MCF 10A (cell line): ENCODE measurements at regions not wholly inside any gene's neighbourhood (a gene's known extent, or its start where the extent isn't known, plus 50 kb on each side); places are given as distances from the start of the nearest gene placed in this dataset.

ENCODE experiments used
- BruUV-seq: library from RNA; stranded (reverse); fragments of 400-500 nt; replicated peaks from 2 replicates; lab custom pipeline; 2021; lab: Mats Ljungman, UMichigan
- CTCF ChIA-PET: fragments of 300-600 bp; sonication (Branson Sonifier 250); formaldehyde crosslinking; extraction: SDS; loops from one replicate; lab custom pipeline; 2021; ENCODE audit warnings: antibody characterized with exemption, inconsistent platforms; lab: Yijun Ruan, JAX
- POLR2A ChIA-PET: fragments of 300-600, 350-650 bp; sonication (Branson Sonifier 250); formaldehyde crosslinking; extraction: SDS; loops from one replicate; lab custom pipeline; 2020; ENCODE audit warnings: antibody characterized with exemption, inconsistent platforms; lab: Yijun Ruan, JAX
- DNase-seq: peaks from one replicate; pipeline ENCODE4 v3.0.0-alpha.2; 2018; ENCODE audit not compliant: unreplicated experiment
- H3K27ac Mint-ChIP-seq: one replicate; pipeline ENCODE4 v1.8.0; 2022; ENCODE audit warnings: mild to moderate bottlenecking, low read depth, mixed read lengths; ENCODE audit not compliant: unreplicated experiment
- H3K27me3 Mint-ChIP-seq: one replicate; pipeline ENCODE4 v1.8.0; 2022; ENCODE audit warnings: mixed read lengths; ENCODE audit not compliant: insufficient read depth, unreplicated experiment
- H3K36me3 Mint-ChIP-seq: one replicate; pipeline ENCODE4 v1.8.0; 2022; ENCODE audit warnings: mild to moderate bottlenecking, moderate library complexity, mixed read lengths; ENCODE audit not compliant: insufficient read depth, unreplicated experiment
- H3K4me1 Mint-ChIP-seq: one replicate; pipeline ENCODE4 v1.8.0; 2022; ENCODE audit warnings: mixed read lengths; ENCODE audit not compliant: insufficient read depth, unreplicated experiment
- H3K4me3 Mint-ChIP-seq: one replicate; pipeline ENCODE4 v1.8.0; 2022; ENCODE audit warnings: mild to moderate bottlenecking, moderate library complexity, mixed read lengths; ENCODE audit not compliant: unreplicated experiment
- H3K9me3 Mint-ChIP-seq: one replicate; pipeline ENCODE4 v1.8.0; 2022; ENCODE audit warnings: mixed read lengths; ENCODE audit not compliant: unreplicated experiment
- CTCF ChIP-seq: fragments of 200-600 bp; IDR thresholded peaks from one replicate; pipeline ENCODE4 v1.8.0; 2022; ENCODE audit warnings: antibody characterized with exemption, mild to moderate bottlenecking; ENCODE audit not compliant: unreplicated experiment
- intact Hi-C: fragments of 100-400 bp; cut with micrococcal nuclease; formaldehyde crosslinking; loops from 2 replicates; pipeline ENCODE4 v1.14.1; 2022

- intact Hi-C loops = loop anchor here (5.0 kb wide), 2 partner anchors 539 to 836 kb away; no protein-coding TSS in a partner anchor
- H3K36me3 Mint-ChIP-seq = no peaks in the 10 kb centered on the region
- H3K27me3 Mint-ChIP-seq = no peaks in the 10 kb centered on the region
- POLR2A ChIA-PET = no interaction called here
- no peak overlapping the region for H3K27ac Mint-ChIP-seq
- CTCF ChIA-PET = no interaction called here
- H3K4me3 Mint-ChIP-seq = no peak overlapping the region
- BruUV-seq = no TSS peak
- no peaks in the 10 kb centered on the region for H3K9me3 Mint-ChIP-seq
- no peak for TF ChIP-seq CTCF
- no peak for DNase-seq
- no peaks in the 10 kb centered on the region for H3K4me1 Mint-ChIP-seq
Observed at GRCh38 chr6:9543649-9544048, 871.2 kb downstream of the TFAP2A start.

- H3K27me3 Mint-ChIP-seq = no peaks in the 10 kb centered on the region
- no peak overlapping the region for H3K4me3 Mint-ChIP-seq
- CTCF ChIA-PET = interaction anchor here (0.5 to 1.1 kb wide), 7 partner anchors 11 to 1095 kb away, joined by 3 to 5 read pairs (median 3); no protein-coding TSS in a partner anchor
- no peaks in the 10 kb centered on the region for H3K9me3 Mint-ChIP-seq
- H3K27ac Mint-ChIP-seq = no peak overlapping the region
- POLR2A ChIA-PET = interaction anchor here (0.6 to 1.3 kb wide), 3 partner anchors 227 to 874 kb away, joined by 3 read pairs; partner anchors contain the start of gene TFAP2A
- intact Hi-C loops = loop anchor here (1.0 to 5.0 kb wide), 6 partner anchors 290 to 874 kb away; no protein-coding TSS in a partner anchor
- no peaks in the 10 kb centered on the region for H3K4me1 Mint-ChIP-seq
- no peaks in the 10 kb centered on the region for H3K36me3 Mint-ChIP-seq
- TF ChIP-seq CTCF = peak; percentile 59
- peak; percentile 76 for DNase-seq
- no TSS peak for BruUV-seq
Observed at GRCh38 chr6:9540534-9541126, 874.2 kb downstream of the TFAP2A start.

GRCh38 chr6:9540126-9540525 lies 874.7 kb downstream of the TFAP2A start:
- Mint-ChIP-seq H3K27me3 (no peaks in the 10 kb centered on the region), H3K9me3 (no peaks in the 10 kb centered on the region), H3K36me3 (no peaks in the 10 kb centered on the region), H3K4me1 (no peaks in the 10 kb centered on the region), H3K27ac (no peak overlapping the region), H3K4me3 (no peak overlapping the region)
- CTCF ChIA-PET = interaction anchor here (0.7 to 1.2 kb wide), 6 partner anchors 9 to 875 kb away, joined by 3 to 4 read pairs (median 4); partner anchors contain the start of gene TFAP2A
- POLR2A ChIA-PET = interaction anchor here (0.6 to 1.5 kb wide), 4 partner anchors 227 to 889 kb away, joined by 3 to 7 read pairs (median 4); partner anchors contain the start of gene TFAP2A
- no peak for TF ChIP-seq CTCF
- peak; percentile 17 for DNase-seq
- intact Hi-C loops = loop anchor here (1.0 to 5.0 kb wide), 6 partner anchors 290 to 874 kb away; no protein-coding TSS in a partner anchor
- no TSS peak for BruUV-seq

- no peak for TF ChIP-seq CTCF
- Mint-ChIP-seq H3K4me3 (no peak overlapping the region), H3K27ac (no peak overlapping the region), H3K4me1 (no peaks in the 10 kb centered on the region), H3K36me3 (no peaks in the 10 kb centered on the region), H3K9me3 (no peaks in the 10 kb centered on the region), H3K27me3 (no peaks in the 10 kb centered on the region)
- POLR2A ChIA-PET = interaction anchor here (0.6 to 1.5 kb wide), 4 partner anchors 851 to 890 kb away, joined by 3 to 7 read pairs (median 4); partner anchors contain the start of gene TFAP2A
- DNase-seq = no peak
- intact Hi-C loops = no loop called here
- CTCF ChIA-PET = interaction anchor here (0.7 to 1.2 kb wide), 7 partner anchors 8 to 876 kb away, joined by 3 to 4 read pairs (median 4); partner anchors contain the start of gene TFAP2A
- BruUV-seq = no TSS peak
Observed at GRCh38 chr6:9539231-9539755, 875.6 kb downstream of the TFAP2A start.
